ENCODE measurements at regions not wholly inside any gene's neighbourhood (a gene's known extent, or its start where the extent isn't known, plus 50 kb on each side); places are given as distances from the start of the nearest gene placed in this dataset.

- TF ChIP-seq CTCF (IDR thresholded peaks at IDR 0.05; ENCODE audit: extremely low read depth in 1 of 2, insufficient read depth in 1 of 2, low read depth in 1 of 2, low read length in 2 of 2) = no peak
- TF ChIP-seq POLR2A (IDR thresholded peaks at IDR 0.05; ENCODE audit: low read depth, low read length) = no peak
These were observed 273.3 kb downstream of the DUSP10 start for GRCh38 chr1:221468546-221468945.
